ENCODE measurements at regions not wholly inside any gene's neighbourhood (a gene's known extent, or its start where the extent isn't known, plus 50 kb on each side); places are given as distances from the start of the nearest gene placed in this dataset.

- Histone ChIP-seq H3K4me2 (ENCODE audit: low read length) (no peak overlapping the region), H3K9ac (ENCODE audit: low read length) (no peak overlapping the region), H4K8ac (ENCODE audit: low read depth, low read length) (no peak overlapping the region), H3K79me1 (ENCODE audit: low read length) (peaks cover 6% of the 10 kb centered on the region), H3K27me3 (ENCODE audit: insufficient read depth, low read length) (no peaks in the 10 kb centered on the region), H2AK5ac (ENCODE audit: low read length) (no peak overlapping the region), H4K91ac (ENCODE audit: low read depth, low read length) (peak overlapping the region; percentile 50), H3K27ac (ENCODE audit: low read depth, low read length) (peak overlapping the region; percentile 51), H3K79me2 (ENCODE audit: control insufficient read depth, insufficient read depth, low read length, poor library complexity) (no peaks in the 10 kb centered on the region), H2BK120ac (ENCODE audit: insufficient read depth, low read length, poor library complexity) (peak overlapping the region; percentile 48), H3K9me3 (ENCODE audit: insufficient read depth, low read depth, low read length) (no peaks in the 10 kb centered on the region), H3K18ac (ENCODE audit: low read length) (no peak overlapping the region), H3K36me3 (ENCODE audit: control insufficient read depth in 1 of 2, insufficient read depth in 2 of 2, low read length in 2 of 2) (no peaks in the 10 kb centered on the region), H2AFZ (ENCODE audit: insufficient read depth, low read length, poor library complexity) (peak overlapping the region; percentile 40), H3K23ac (ENCODE audit: low read length) (no peak overlapping the region), H2BK5ac (ENCODE audit: low read depth, low read length, poor library complexity) (peak overlapping the region; percentile 48), H3K4ac (ENCODE audit: low read depth, low read length) (no peak overlapping the region), H3K14ac (ENCODE audit: low read length) (peak overlapping the region; percentile 83), H3K4me3 (ENCODE audit: low read depth, low read length) (no peak overlapping the region), H2BK12ac (ENCODE audit: low read length) (peak overlapping the region; percentile 8), H3K4me1 (ENCODE audit: control insufficient read depth in 1 of 2, insufficient read depth in 2 of 2, low read length in 2 of 2) (peaks cover 17 to 25% of the 10 kb centered on the region in 2 experiments), H4K12ac (ENCODE audit: low read depth, low read length) (no peak overlapping the region)
- WGBS (ENCODE audit: extremely low coverage, insufficient coverage, insufficient read length), result no CpG with 5 or more reads among the region's 1 CpG
- no peak for DNase-seq
Observed at GRCh38 chr1:157399984-157400382, 152.3 kb downstream of the FCRL5 start.

GRCh38 chr1:157399343-157399983 lies 152.9 kb downstream of the FCRL5 start:
- Histone ChIP-seq H2AFZ (ENCODE audit: insufficient read depth, low read length, poor library complexity) (no peak overlapping the region), H3K4ac (ENCODE audit: low read depth, low read length) (no peak overlapping the region), H3K27me3 (ENCODE audit: insufficient read depth, low read length) (no peaks in the 10 kb centered on the region), H3K4me2 (ENCODE audit: low read length) (peak overlapping the region; percentile 33), H3K18ac (ENCODE audit: low read length) (no peak overlapping the region), H3K36me3 (ENCODE audit: control insufficient read depth in 1 of 2, insufficient read depth in 2 of 2, low read length in 2 of 2) (no peaks in the 10 kb centered on the region), H2BK120ac (ENCODE audit: insufficient read depth, low read length, poor library complexity) (peak overlapping the region; percentile 48), H4K12ac (ENCODE audit: low read depth, low read length) (no peak overlapping the region), H4K91ac (ENCODE audit: low read depth, low read length) (peak overlapping the region; percentile 50), H3K4me1 (ENCODE audit: control insufficient read depth in 1 of 2, insufficient read depth in 2 of 2, low read length in 2 of 2) (peaks cover 17 to 25% of the 10 kb centered on the region in 2 experiments), H3K9ac (ENCODE audit: low read length) (no peak overlapping the region), H3K4me3 (ENCODE audit: low read depth, low read length) (no peak overlapping the region), H4K8ac (ENCODE audit: low read depth, low read length) (peak overlapping the region; percentile 26), H2BK12ac (ENCODE audit: low read length) (peak overlapping the region; percentile 83), H3K14ac (ENCODE audit: low read length) (peak overlapping the region; percentile 39), H3K79me1 (ENCODE audit: low read length) (peaks cover 6% of the 10 kb centered on the region), H2AK5ac (ENCODE audit: low read length) (peak overlapping the region; percentile 35), H2BK5ac (ENCODE audit: low read depth, low read length, poor library complexity) (peak overlapping the region; percentile 22), H3K9me3 (ENCODE audit: insufficient read depth, low read depth, low read length) (no peaks in the 10 kb centered on the region), H3K27ac (ENCODE audit: low read depth, low read length) (peak overlapping the region; percentile 51), H3K79me2 (ENCODE audit: control insufficient read depth, insufficient read depth, low read length, poor library complexity) (no peaks in the 10 kb centered on the region), H3K23ac (ENCODE audit: low read length) (no peak overlapping the region)
- no peak for DNase-seq
- no CpG with 5 or more reads among the region's 3 CpGs for WGBS (ENCODE audit: extremely low coverage, insufficient coverage, insufficient read length)

- Histone ChIP-seq H2AFZ (ENCODE audit: insufficient read depth, low read length, poor library complexity) (no peak overlapping the region), H3K23ac (ENCODE audit: low read length) (no peak overlapping the region), H4K12ac (ENCODE audit: low read depth, low read length) (no peak overlapping the region), H2AK5ac (ENCODE audit: low read length) (no peak overlapping the region), H3K9ac (ENCODE audit: low read length) (no peak overlapping the region), H3K4me2 (ENCODE audit: low read length) (peak overlapping the region; percentile 46), H3K4me3 (ENCODE audit: low read depth, low read length) (no peak overlapping the region), H2BK12ac (ENCODE audit: low read length) (no peak overlapping the region), H3K4ac (ENCODE audit: low read depth, low read length) (no peak overlapping the region), H3K18ac (ENCODE audit: low read length) (no peak overlapping the region), H3K9me3 (ENCODE audit: insufficient read depth, low read depth, low read length) (no peaks in the 10 kb centered on the region), H3K27me3 (ENCODE audit: insufficient read depth, low read length) (no peaks in the 10 kb centered on the region), H3K14ac (ENCODE audit: low read length) (no peak overlapping the region), H3K79me2 (ENCODE audit: control insufficient read depth, insufficient read depth, low read length, poor library complexity) (no peaks in the 10 kb centered on the region), H2BK5ac (ENCODE audit: low read depth, low read length, poor library complexity) (peak overlapping the region; percentile 69), H3K36me3 (ENCODE audit: control insufficient read depth in 1 of 2, insufficient read depth in 2 of 2, low read length in 2 of 2) (no peaks in the 10 kb centered on the region), H4K8ac (ENCODE audit: low read depth, low read length) (peak overlapping the region; percentile 17), H3K79me1 (ENCODE audit: low read length) (peaks cover 12% of the 10 kb centered on the region), H2BK120ac (ENCODE audit: insufficient read depth, low read length, poor library complexity) (no peak overlapping the region), H3K27ac (ENCODE audit: low read depth, low read length) (peak overlapping the region; percentile 87), H3K4me1 (ENCODE audit: control insufficient read depth in 1 of 2, insufficient read depth in 2 of 2, low read length in 2 of 2) (peaks cover 11 to 13% of the 10 kb centered on the region in 2 experiments), H4K91ac (ENCODE audit: low read depth, low read length) (peak overlapping the region; percentile 70)
- DNase-seq, result peak; percentile 66 to 88
- no CpG with 5 or more reads among the region's 6 CpGs for WGBS (ENCODE audit: extremely low coverage, insufficient coverage, insufficient read length)
Observed at GRCh38 chr1:157390651-157391050, 161.7 kb downstream of the FCRL5 start.

GRCh38 chr1:157388057-157388456 lies 164.3 kb downstream of the FCRL5 start:
- no peak overlapping the region for H3K9ac ChIP-seq (ENCODE audit: low read length)
- H3K27me3 ChIP-seq (ENCODE audit: insufficient read depth, low read length), result no peaks in the 10 kb centered on the region
- no peaks in the 10 kb centered on the region for H3K79me2 ChIP-seq (ENCODE audit: control insufficient read depth, insufficient read depth, low read length, poor library complexity)
- no peak overlapping the region for H3K4ac ChIP-seq (ENCODE audit: low read depth, low read length)
- H3K4me1 ChIP-seq (ENCODE audit: control insufficient read depth in 1 of 2, insufficient read depth in 2 of 2, low read length in 2 of 2), result peaks cover 11 to 13% of the 10 kb centered on the region in 2 experiments
- H3K27ac ChIP-seq (ENCODE audit: low read depth, low read length), result no peak overlapping the region
- DNase-seq, result no peak
- H4K91ac ChIP-seq (ENCODE audit: low read depth, low read length), result no peak overlapping the region
- H2AFZ ChIP-seq (ENCODE audit: insufficient read depth, low read length, poor library complexity), result no peak overlapping the region
- H2BK120ac ChIP-seq (ENCODE audit: insufficient read depth, low read length, poor library complexity), result peak overlapping the region; percentile 23
- H3K36me3 ChIP-seq (ENCODE audit: control insufficient read depth in 1 of 2, insufficient read depth in 2 of 2, low read length in 2 of 2), result no peaks in the 10 kb centered on the region
- H4K12ac ChIP-seq (ENCODE audit: low read depth, low read length), result no peak overlapping the region
- no peak overlapping the region for H2BK5ac ChIP-seq (ENCODE audit: low read depth, low read length, poor library complexity)
- no peak overlapping the region for H3K4me2 ChIP-seq (ENCODE audit: low read length)
- no peak overlapping the region for H3K23ac ChIP-seq (ENCODE audit: low read length)
- H3K4me3 ChIP-seq (ENCODE audit: low read depth, low read length), result no peak overlapping the region
- no peak overlapping the region for H2BK12ac ChIP-seq (ENCODE audit: low read length)
- no peak overlapping the region for H3K14ac ChIP-seq (ENCODE audit: low read length)
- H4K8ac ChIP-seq (ENCODE audit: low read depth, low read length), result no peak overlapping the region
- no peak overlapping the region for H2AK5ac ChIP-seq (ENCODE audit: low read length)
- no peak overlapping the region for H3K18ac ChIP-seq (ENCODE audit: low read length)
- peaks cover 12% of the 10 kb centered on the region for H3K79me1 ChIP-seq (ENCODE audit: low read length)
- H3K9me3 ChIP-seq (ENCODE audit: insufficient read depth, low read depth, low read length), result no peaks in the 10 kb centered on the region
